ENCODE measurements at regions not wholly inside any gene's neighbourhood (a gene's known extent, or its start where the extent isn't known, plus 50 kb on each side); places are given as distances from the start of the nearest gene placed in this dataset.
A peak's percentile ranks its signal among the peaks of the same experiment; 100 is the strongest.

DNA sequence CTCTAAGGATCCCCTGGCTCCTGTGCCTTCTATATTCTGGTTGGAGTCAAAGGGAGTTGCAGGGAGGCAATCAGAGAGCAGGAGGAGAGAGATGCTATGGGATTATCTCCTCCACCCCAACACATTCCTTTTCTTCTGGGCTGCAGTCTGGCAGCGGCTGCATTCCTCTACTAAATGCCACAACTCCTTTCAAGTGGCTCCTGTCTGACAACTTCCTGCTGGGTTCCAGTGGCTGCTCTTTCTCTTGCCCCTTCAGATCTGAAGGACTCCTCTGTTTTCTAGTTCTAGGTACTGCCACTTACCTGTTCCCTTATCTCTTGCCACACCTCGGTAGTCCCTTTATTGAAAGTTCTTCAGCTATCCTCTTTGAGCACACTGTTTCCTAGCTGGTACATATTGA, 425.0 kb downstream of the SNAPC1 start:
- Histone ChIP-seq H3K27ac (no peak overlapping the region), H3K9me3 (no peaks in the 10 kb centered on the region), H3K27me3 (no peaks in the 10 kb centered on the region), H3K4me3 (no peak overlapping the region), H3K4me1 (no peaks in the 10 kb centered on the region), H3K36me3 (replicated peaks in 1 of 2; ENCODE audit: insufficient read depth in 1 of 2, low read depth in 2 of 2) (no peaks in the 10 kb centered on the region)
- TF ChIP-seq, protein P1, sequence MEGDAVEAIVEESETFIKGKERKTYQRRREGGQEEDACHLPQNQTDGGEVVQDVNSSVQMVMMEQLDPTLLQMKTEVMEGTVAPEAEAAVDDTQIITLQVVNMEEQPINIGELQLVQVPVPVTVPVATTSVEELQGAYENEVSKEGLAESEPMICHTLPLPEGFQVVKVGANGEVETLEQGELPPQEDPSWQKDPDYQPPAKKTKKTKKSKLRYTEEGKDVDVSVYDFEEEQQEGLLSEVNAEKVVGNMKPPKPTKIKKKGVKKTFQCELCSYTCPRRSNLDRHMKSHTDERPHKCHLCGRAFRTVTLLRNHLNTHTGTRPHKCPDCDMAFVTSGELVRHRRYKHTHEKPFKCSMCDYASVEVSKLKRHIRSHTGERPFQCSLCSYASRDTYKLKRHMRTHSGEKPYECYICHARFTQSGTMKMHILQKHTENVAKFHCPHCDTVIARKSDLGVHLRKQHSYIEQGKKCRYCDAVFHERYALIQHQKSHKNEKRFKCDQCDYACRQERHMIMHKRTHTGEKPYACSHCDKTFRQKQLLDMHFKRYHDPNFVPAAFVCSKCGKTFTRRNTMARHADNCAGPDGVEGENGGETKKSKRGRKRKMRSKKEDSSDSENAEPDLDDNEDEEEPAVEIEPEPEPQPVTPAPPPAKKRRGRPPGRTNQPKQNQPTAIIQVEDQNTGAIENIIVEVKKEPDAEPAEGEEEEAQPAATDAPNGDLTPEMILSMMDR (IDR thresholded peaks at IDR 0.05) = no peak
- no peak for TF ChIP-seq POLR2A (IDR thresholded peaks at IDR 0.05)
- intact Hi-C loops (cut with DNase I) = loop anchor here (10.0 kb wide), 1 partner anchor 848 kb away; no protein-coding TSS in a partner anchor
- DNase-seq (no peak), ATAC-seq (no peak)
- WGBS, 2 donors = 26 to 34% methylated on average over 2 of the region's 2 CpGs

DNA sequence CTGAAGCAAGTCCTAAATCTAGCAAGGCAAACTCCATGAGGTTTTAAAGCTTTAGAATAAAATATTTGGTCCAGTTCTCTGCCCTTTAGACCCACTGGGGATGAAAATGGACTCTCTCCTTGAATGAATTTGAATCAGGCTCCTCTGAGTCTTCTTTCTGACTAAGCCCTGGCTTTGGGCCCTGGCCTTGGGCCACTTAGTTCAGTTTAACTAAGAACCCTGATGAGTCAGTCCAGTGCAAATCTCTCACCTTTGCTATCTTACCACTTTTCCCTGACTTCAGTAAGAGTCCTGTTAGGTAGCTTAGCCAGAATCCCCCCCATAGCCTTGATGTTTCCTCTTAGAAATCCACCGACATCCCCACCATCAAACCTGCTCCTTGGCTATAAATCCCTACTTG, 427.5 kb downstream of the SNAPC1 start:
- H3K4me3 ChIP-seq = no peak overlapping the region
- H3K27ac ChIP-seq = no peak overlapping the region
- no peak for ATAC-seq
- peak in 2 of 4 donors; percentile 7 to 17 for DNase-seq
- WGBS, 2 donors = 0% methylated on average over 1 of the region's 1 CpG
- H3K4me1 ChIP-seq = no peaks in the 10 kb centered on the region
- no peaks in the 10 kb centered on the region for H3K36me3 ChIP-seq (replicated peaks in 1 of 2; ENCODE audit: insufficient read depth in 1 of 2, low read depth in 2 of 2)
- H3K27me3 ChIP-seq = no peaks in the 10 kb centered on the region
- TF ChIP-seq, protein P1 (IDR thresholded peaks at IDR 0.05) = no peak
- TF ChIP-seq POLR2A (IDR thresholded peaks at IDR 0.05) = no peak
- intact Hi-C loops (cut with DNase I) = loop anchor here (10.0 kb wide), 1 partner anchor 845 kb away; no protein-coding TSS in a partner anchor
- no peaks in the 10 kb centered on the region for H3K9me3 ChIP-seq

DNA sequence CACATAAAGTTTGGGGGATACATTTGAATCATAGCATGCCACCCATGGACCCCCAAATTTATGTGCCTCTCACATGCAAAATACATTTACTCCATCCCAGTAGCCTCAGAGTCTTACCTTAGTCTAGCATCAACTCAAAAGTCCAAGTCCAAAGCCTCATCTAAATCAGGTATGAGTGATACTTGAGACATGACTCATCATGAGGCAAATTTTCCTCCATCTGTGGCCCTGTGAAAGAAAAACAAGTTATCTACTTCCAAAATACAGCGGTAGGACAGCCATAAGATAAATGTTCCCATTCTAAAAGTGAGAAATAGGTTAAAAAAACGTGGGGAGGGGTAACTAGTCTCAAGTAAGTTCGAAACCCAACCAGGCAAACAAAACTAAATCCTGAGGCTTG, 444.2 kb downstream of the SNAPC1 start:
- H3K4me1 ChIP-seq = no peaks in the 10 kb centered on the region
- ATAC-seq = no peak
- H3K27me3 ChIP-seq = no peaks in the 10 kb centered on the region
- intact Hi-C loops (cut with DNase I) = no loop called here
- no peaks in the 10 kb centered on the region for H3K9me3 ChIP-seq
- no peak for TF ChIP-seq POLR2A (IDR thresholded peaks at IDR 0.05)
- TF ChIP-seq, protein P1 (IDR thresholded peaks at IDR 0.05) = no peak
- H3K4me3 ChIP-seq = no peak overlapping the region
- 46 to 52% methylated on average over 3 of the region's 3 CpGs for WGBS, 2 donors
- H3K27ac ChIP-seq = no peak overlapping the region
- DNase-seq = no peak
- H3K36me3 ChIP-seq (replicated peaks in 1 of 2; ENCODE audit: insufficient read depth in 1 of 2, low read depth in 2 of 2) = no peaks in the 10 kb centered on the region

DNA sequence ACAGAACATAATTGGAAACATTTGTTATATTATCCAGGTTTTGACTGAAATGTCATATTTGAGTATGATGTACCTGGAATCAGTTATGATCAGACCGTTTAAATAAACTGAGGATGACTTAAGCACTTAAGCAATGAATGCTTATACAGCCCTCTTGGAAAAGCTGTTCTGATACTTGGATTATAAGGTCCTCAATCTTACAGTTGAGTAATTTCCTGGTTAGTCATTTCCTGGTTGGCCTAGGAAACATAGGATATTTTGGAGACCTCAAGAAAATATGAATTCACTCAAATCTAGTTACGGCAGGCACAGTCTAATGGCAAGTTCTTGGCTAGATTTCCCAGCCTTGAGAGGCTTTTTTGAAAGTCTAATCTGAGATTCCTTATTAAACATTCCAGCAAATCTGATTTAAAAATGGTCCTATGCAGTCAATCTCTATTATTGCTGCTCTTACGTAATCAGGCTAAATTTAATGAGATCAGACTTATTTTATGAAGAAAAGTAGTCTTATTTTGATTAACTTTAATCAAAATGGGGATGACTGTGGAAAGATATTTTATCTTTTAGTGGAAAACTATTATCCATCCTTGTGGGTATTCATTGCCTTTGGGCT, 447.2 kb downstream of the SNAPC1 start:
- DNase-seq = no peak
- H3K27me3 ChIP-seq = no peaks in the 10 kb centered on the region
- H3K4me3 ChIP-seq = no peak overlapping the region
- no peak overlapping the region for H3K27ac ChIP-seq
- WGBS, 2 donors = 73 to 81% methylated on average over 3 of the region's 3 CpGs
- H3K4me1 ChIP-seq = no peaks in the 10 kb centered on the region
- no peaks in the 10 kb centered on the region for H3K36me3 ChIP-seq (replicated peaks in 1 of 2; ENCODE audit: insufficient read depth in 1 of 2, low read depth in 2 of 2)
- no peak for TF ChIP-seq POLR2A (IDR thresholded peaks at IDR 0.05)
- TF ChIP-seq, protein P1 (IDR thresholded peaks at IDR 0.05) = no peak
- intact Hi-C loops (cut with DNase I) = no loop called here
- no peak for ATAC-seq
- H3K9me3 ChIP-seq = no peaks in the 10 kb centered on the region

DNA sequence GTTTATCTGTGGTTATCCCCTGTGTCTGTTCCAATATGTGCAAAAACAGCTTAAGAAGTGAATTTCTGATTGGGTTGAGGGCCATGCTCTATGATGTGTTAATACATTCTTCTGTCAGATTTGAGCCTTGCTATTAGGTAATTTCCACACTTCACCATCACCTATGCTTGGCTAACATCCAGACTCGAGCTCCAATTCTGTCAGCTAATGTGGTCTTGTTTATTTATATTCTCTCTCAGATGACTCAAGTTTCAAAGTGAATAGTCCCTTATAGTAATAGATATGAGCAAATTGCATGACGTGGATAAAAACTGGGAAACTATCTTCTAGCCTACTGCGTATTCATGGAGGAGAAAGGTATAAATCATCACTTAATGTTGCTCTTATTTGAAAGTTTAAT, 451.3 kb downstream of the SNAPC1 start:
- H3K4me1 ChIP-seq = no peaks in the 10 kb centered on the region
- TF ChIP-seq, protein P1 (IDR thresholded peaks at IDR 0.05) = no peak
- TF ChIP-seq POLR2A (IDR thresholded peaks at IDR 0.05) = no peak
- H3K36me3 ChIP-seq (replicated peaks in 1 of 2; ENCODE audit: insufficient read depth in 1 of 2, low read depth in 2 of 2) = no peaks in the 10 kb centered on the region
- no peak overlapping the region for H3K4me3 ChIP-seq
- intact Hi-C loops (cut with DNase I) = no loop called here
- 49% methylated on average over 3 of the region's 3 CpGs for WGBS, 2 donors
- ATAC-seq (no peak), DNase-seq (no peak)
- H3K9me3 ChIP-seq = no peaks in the 10 kb centered on the region
- H3K27ac ChIP-seq = no peak overlapping the region
- no peaks in the 10 kb centered on the region for H3K27me3 ChIP-seq

All from body of pancreas (tissue), 4 donors.